IPS-18a (cell line): ENCODE measurements at regions not wholly inside any gene's neighbourhood (a gene's known extent, or its start where the extent isn't known, plus 50 kb on each side); places are given as distances from the start of the nearest gene placed in this dataset.

Experiments
- H3K27ac ChIP-seq: one replicate; pipeline ENCODE4 v1.5.1; 2013; ENCODE audit warnings: low read length
- H3K27me3 ChIP-seq: one replicate; pipeline ENCODE4 v1.6.1; 2013; ENCODE audit warnings: mild to moderate bottlenecking, low read length; ENCODE audit not compliant: control insufficient read depth, insufficient read depth
- H3K36me3 ChIP-seq: one replicate; pipeline ENCODE4 v1.6.1; 2013; ENCODE audit warnings: low read depth, low read length; ENCODE audit not compliant: control insufficient read depth
- H3K4me1 ChIP-seq: one replicate; pipeline ENCODE4 v1.6.1; 2013; ENCODE audit warnings: low read depth, low read length; ENCODE audit not compliant: control insufficient read depth
- H3K4me3 ChIP-seq: one replicate; pipeline ENCODE4 v1.5.1; 2013; ENCODE audit warnings: low read length
- H3K9ac ChIP-seq: one replicate; pipeline ENCODE4 v1.6.1; 2013; ENCODE audit warnings: mild to moderate bottlenecking, low read length, moderate library complexity
- H3K9me3 ChIP-seq: one replicate; pipeline ENCODE4 v1.6.1; 2013; ENCODE audit warnings: low read depth, low read length; ENCODE audit not compliant: control insufficient read depth

- no peaks in the 10 kb centered on the region for H3K4me1 ChIP-seq
- H3K27ac ChIP-seq = no peak overlapping the region
- H3K36me3 ChIP-seq = no peaks in the 10 kb centered on the region
- H3K9me3 ChIP-seq = no peaks in the 10 kb centered on the region
- H3K9ac ChIP-seq = no peak overlapping the region
- no peaks in the 10 kb centered on the region for H3K27me3 ChIP-seq
- no peak overlapping the region for H3K4me3 ChIP-seq
Observed at GRCh38 chr5:53334431-53334941, 145.9 kb upstream of the FST start.

GRCh38 chr5:53335115-53335514, 145.3 kb upstream of the FST start:
- H3K27ac ChIP-seq = no peak overlapping the region
- no peaks in the 10 kb centered on the region for H3K4me1 ChIP-seq
- no peak overlapping the region for H3K9ac ChIP-seq
- no peaks in the 10 kb centered on the region for H3K9me3 ChIP-seq
- no peak overlapping the region for H3K4me3 ChIP-seq
- no peaks in the 10 kb centered on the region for H3K27me3 ChIP-seq
- H3K36me3 ChIP-seq = no peaks in the 10 kb centered on the region

GRCh38 chr5:53337827-53338226, 142.6 kb upstream of the FST start:
- H3K9ac ChIP-seq = no peak overlapping the region
- H3K27me3 ChIP-seq = no peaks in the 10 kb centered on the region
- H3K4me3 ChIP-seq = no peak overlapping the region
- H3K36me3 ChIP-seq = no peaks in the 10 kb centered on the region
- no peak overlapping the region for H3K27ac ChIP-seq
- no peaks in the 10 kb centered on the region for H3K9me3 ChIP-seq
- H3K4me1 ChIP-seq = no peaks in the 10 kb centered on the region

GRCh38 chr5:53338971-53339370, 141.5 kb upstream of the FST start:
- no peaks in the 10 kb centered on the region for H3K4me1 ChIP-seq
- H3K9ac ChIP-seq = no peak overlapping the region
- no peak overlapping the region for H3K27ac ChIP-seq
- H3K36me3 ChIP-seq = no peaks in the 10 kb centered on the region
- H3K27me3 ChIP-seq = no peaks in the 10 kb centered on the region
- H3K4me3 ChIP-seq = no peak overlapping the region
- H3K9me3 ChIP-seq = no peaks in the 10 kb centered on the region

GRCh38 chr5:53339962-53340540, 140.4 kb upstream of the FST start:
- Histone ChIP-seq H3K4me1 (no peaks in the 10 kb centered on the region), H3K27ac (no peak overlapping the region), H3K4me3 (no peak overlapping the region)

GRCh38 chr5:53340956-53341750, 139.3 kb upstream of the FST start:
- no peaks in the 10 kb centered on the region for H3K4me1 ChIP-seq
- no peaks in the 10 kb centered on the region for H3K36me3 ChIP-seq
- H3K27ac ChIP-seq = no peak overlapping the region
- no peak overlapping the region for H3K4me3 ChIP-seq
- no peaks in the 10 kb centered on the region for H3K9me3 ChIP-seq
- H3K27me3 ChIP-seq = no peaks in the 10 kb centered on the region
- no peak overlapping the region for H3K9ac ChIP-seq

More at GRCh38 chr5:53339962-53340540, 140.4 kb upstream of the FST start:
- Histone ChIP-seq H3K9ac (no peak overlapping the region), H3K27me3 (no peaks in the 10 kb centered on the region), H3K36me3 (no peaks in the 10 kb centered on the region), H3K9me3 (no peaks in the 10 kb centered on the region)

- H3K9ac ChIP-seq = no peak overlapping the region
- no peaks in the 10 kb centered on the region for H3K4me1 ChIP-seq
- H3K9me3 ChIP-seq = no peaks in the 10 kb centered on the region
- no peaks in the 10 kb centered on the region for H3K36me3 ChIP-seq
- no peak overlapping the region for H3K4me3 ChIP-seq
- H3K27ac ChIP-seq = no peak overlapping the region
- no peaks in the 10 kb centered on the region for H3K27me3 ChIP-seq
Observed at GRCh38 chr5:53342236-53342635, 138.2 kb upstream of the FST start.

GRCh38 chr5:53343187-53343586, 137.2 kb upstream of the FST start:
- no peak overlapping the region for H3K4me3 ChIP-seq
- no peaks in the 10 kb centered on the region for H3K27me3 ChIP-seq
- H3K36me3 ChIP-seq = no peaks in the 10 kb centered on the region
- H3K9me3 ChIP-seq = no peaks in the 10 kb centered on the region
- no peaks in the 10 kb centered on the region for H3K4me1 ChIP-seq
- no peak overlapping the region for H3K27ac ChIP-seq
- H3K9ac ChIP-seq = no peak overlapping the region

- no peak overlapping the region for H3K4me3 ChIP-seq
- H3K27me3 ChIP-seq = no peaks in the 10 kb centered on the region
- no peak overlapping the region for H3K9ac ChIP-seq
- no peaks in the 10 kb centered on the region for H3K4me1 ChIP-seq
- no peaks in the 10 kb centered on the region for H3K9me3 ChIP-seq
- H3K27ac ChIP-seq = no peak overlapping the region
- no peaks in the 10 kb centered on the region for H3K36me3 ChIP-seq
Observed at GRCh38 chr5:53350368-53350767, 130.1 kb upstream of the FST start.

- Histone ChIP-seq H3K9ac (no peak overlapping the region), H3K36me3 (no peaks in the 10 kb centered on the region), H3K4me1 (no peaks in the 10 kb centered on the region), H3K27me3 (no peaks in the 10 kb centered on the region), H3K9me3 (no peaks in the 10 kb centered on the region), H3K27ac (no peak overlapping the region), H3K4me3 (no peak overlapping the region)
Observed at GRCh38 chr5:53350991-53351770, 129.2 kb upstream of the FST start.

- Histone ChIP-seq H3K27ac (no peak overlapping the region), H3K36me3 (no peaks in the 10 kb centered on the region), H3K9ac (no peak overlapping the region)
Observed at GRCh38 chr5:53355316-53355715, 125.1 kb upstream of the FST start.

More at GRCh38 chr5:53355316-53355715, 125.1 kb upstream of the FST start:
- no peak overlapping the region for H3K4me3 ChIP-seq
- no peaks in the 10 kb centered on the region for H3K9me3 ChIP-seq
- H3K4me1 ChIP-seq = no peaks in the 10 kb centered on the region
- no peaks in the 10 kb centered on the region for H3K27me3 ChIP-seq
